DOHH2 (cell line): ENCODE measurements at regions not wholly inside any gene's neighbourhood (a gene's known extent, or its start where the extent isn't known, plus 50 kb on each side); places are given as distances from the start of the nearest gene placed in this dataset.

Experiments used
- EZH2phosphoT487 ChIP-seq: fragments of 200-600 bp; sonication (generic); IDR thresholded peaks from 2 replicates; pipeline ENCODE4 v1.6.1; 2017; ENCODE audit warnings: borderline replicate concordance, mild to moderate bottlenecking, antibody characterized with exemption, low read length, moderate library complexity, mixed read lengths
- TF ChIP-seq, protein P1 (sequence below): fragments of 200-600 bp; sonication (generic); IDR thresholded peaks from one replicate; pipeline ENCODE4 v1.5.1; 2014; ENCODE audit warnings: antibody characterized with exemption, mild to moderate bottlenecking, low read depth, low read length; ENCODE audit not compliant: poor library complexity, severe bottlenecking

GRCh38 chr4:111263836-111264235, 641.0 kb upstream of the PITX2 start:
- TF ChIP-seq, protein P1, sequence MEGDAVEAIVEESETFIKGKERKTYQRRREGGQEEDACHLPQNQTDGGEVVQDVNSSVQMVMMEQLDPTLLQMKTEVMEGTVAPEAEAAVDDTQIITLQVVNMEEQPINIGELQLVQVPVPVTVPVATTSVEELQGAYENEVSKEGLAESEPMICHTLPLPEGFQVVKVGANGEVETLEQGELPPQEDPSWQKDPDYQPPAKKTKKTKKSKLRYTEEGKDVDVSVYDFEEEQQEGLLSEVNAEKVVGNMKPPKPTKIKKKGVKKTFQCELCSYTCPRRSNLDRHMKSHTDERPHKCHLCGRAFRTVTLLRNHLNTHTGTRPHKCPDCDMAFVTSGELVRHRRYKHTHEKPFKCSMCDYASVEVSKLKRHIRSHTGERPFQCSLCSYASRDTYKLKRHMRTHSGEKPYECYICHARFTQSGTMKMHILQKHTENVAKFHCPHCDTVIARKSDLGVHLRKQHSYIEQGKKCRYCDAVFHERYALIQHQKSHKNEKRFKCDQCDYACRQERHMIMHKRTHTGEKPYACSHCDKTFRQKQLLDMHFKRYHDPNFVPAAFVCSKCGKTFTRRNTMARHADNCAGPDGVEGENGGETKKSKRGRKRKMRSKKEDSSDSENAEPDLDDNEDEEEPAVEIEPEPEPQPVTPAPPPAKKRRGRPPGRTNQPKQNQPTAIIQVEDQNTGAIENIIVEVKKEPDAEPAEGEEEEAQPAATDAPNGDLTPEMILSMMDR, result no peak
- no peak for TF ChIP-seq EZH2phosphoT487
